Heart left ventricle (tissue), 13 donors: ENCODE measurements at regions not wholly inside any gene's neighbourhood (a gene's known extent, or its start where the extent isn't known, plus 50 kb on each side); places are given as distances from the start of the nearest gene placed in this dataset.

Experiments
- CTCF ChIP-seq, 12 donors: fragments of 200-600 bp; sonication (generic) in 4 of 12; IDR thresholded peaks; one replicate each; pipeline versions ENCODE4 v1.5.0 to v1.8.0; 2018 to 2022; ENCODE audit warnings: antibody characterized with exemption in 12 of 12, mild to moderate bottlenecking in 5 of 12
- POLR2A ChIP-seq, 2 donors: fragments of 450-650 bp; IDR thresholded peaks; one replicate each; pipeline ENCODE4 v1.6.1; 2017; ENCODE audit warnings: antibody characterized with exemption in 2 of 2, mild to moderate bottlenecking in 2 of 2, moderate library complexity in 2 of 2
- donor health status: ischemic (EF 13 %, LVEDD 7.1; RV severe dilation, severe dysfunction).
- donor health status: DM: no; HTN: yes; CAD: no.
- donor health status: DM: no; HTN: no; CAD: no.
- donor health status: ischemic (EF 25% LVEDD 6.9; RV normal size, moderate dysfunction).
- donor health status: ischemic (EF 25% LVEDD 5.7; RV mildly dilated, moderate dysfunction).
- donor health status: ischemic (EF 35%, LVEDD 5.7; RV mildly dilated, moderate dysfunction).
- donor health status: nonischemic (EF 11% LVEDD 7.7; RV severe dilation, severe dysfunction).
- donor health status: DM: yes; HTN: yes; CAD: no.
- donor health status: PGD.
- donor health status: ischemic (EF 29% LVEDD 5.4; RV normal size, mild dysfunction).
- donor health status: nonischemic (EF 23%, LVEDD 6.1; RV moderate dilation, normal function).

DNA sequence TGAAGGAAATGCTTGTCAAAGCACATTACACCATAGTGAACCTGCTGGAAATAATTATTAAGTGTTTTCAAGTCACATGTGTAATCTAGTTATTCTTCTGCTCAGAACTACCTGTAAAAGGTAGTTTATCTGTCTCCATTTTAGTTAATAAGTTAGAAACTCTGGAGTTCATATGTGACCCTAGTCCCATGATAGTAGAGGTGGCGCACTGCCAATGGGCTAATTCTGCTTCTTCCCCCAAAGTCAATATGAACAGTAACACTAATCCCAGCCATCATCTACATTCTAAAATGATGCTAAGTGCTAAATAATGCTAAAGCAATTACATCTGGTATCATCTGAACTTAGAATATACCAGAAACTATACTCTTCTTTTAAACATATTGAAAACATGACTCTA lies 361.0 kb upstream of the NECTIN3 start:
- TF ChIP-seq CTCF (IDR thresholded peaks at IDR 0.05) (no peak), POLR2A (IDR thresholded peaks at IDR 0.05) (no peak)
